ENCODE measurements at regions not wholly inside any gene's neighbourhood (a gene's known extent, or its start where the extent isn't known, plus 50 kb on each side); places are given as distances from the start of the nearest gene placed in this dataset.
A peak's percentile ranks its signal among the peaks of the same experiment; 100 is the strongest.

GRCh38 chr4:17064959-17065358, 166.5 kb upstream of the LDB2 start:
- WGBS, 4 donors: 66 to 74% (median 71%) methylated on average over 4 of the region's 4 CpGs
- no peaks in the 10 kb centered on the region for H3K9me3 ChIP-seq (replicated peaks in 1 of 3)
- no peaks in the 10 kb centered on the region for H3K27me3 ChIP-seq
- intact Hi-C loops (cut with DNase I): no loop called here
- no peak for DNase-seq
- no peak overlapping the region for H3K4me3 ChIP-seq
- TF ChIP-seq CTCF (IDR thresholded peaks at IDR 0.05): no peak
- TF ChIP-seq POLR2A (IDR thresholded peaks at IDR 0.05): no peak
- H3K36me3 ChIP-seq (replicated peaks in 1 of 2): no peaks in the 10 kb centered on the region
- no peak overlapping the region for H3K27ac ChIP-seq
- H3K4me1 ChIP-seq (replicated peaks in 1 of 2): no peaks in the 10 kb centered on the region

- intact Hi-C loops (cut with DNase I): no loop called here
- Histone ChIP-seq H3K9me3 (replicated peaks in 1 of 3) (no peaks in the 10 kb centered on the region), H3K36me3 (replicated peaks in 1 of 2) (no peaks in the 10 kb centered on the region), H3K27ac (no peak overlapping the region), H3K4me3 (no peak overlapping the region), H3K4me1 (replicated peaks in 1 of 2) (no peaks in the 10 kb centered on the region), H3K27me3 (no peaks in the 10 kb centered on the region)
- 48 to 67% (median 55%) methylated on average over 3 of the region's 3 CpGs for WGBS, 4 donors
- TF ChIP-seq CTCF (IDR thresholded peaks at IDR 0.05) (no peak), POLR2A (IDR thresholded peaks at IDR 0.05) (no peak)
- DNase-seq: no peak
Observed at GRCh38 chr4:17063888-17064287, 165.4 kb upstream of the LDB2 start.

- WGBS, 4 donors: 93 to 98% (median 93%) methylated on average over 4 of the region's 4 CpGs
- no peak for DNase-seq
- H3K27me3 ChIP-seq: no peaks in the 10 kb centered on the region
- H3K4me1 ChIP-seq (replicated peaks in 1 of 2): no peaks in the 10 kb centered on the region
- H3K36me3 ChIP-seq (replicated peaks in 1 of 2): no peaks in the 10 kb centered on the region
- TF ChIP-seq CTCF (IDR thresholded peaks at IDR 0.05) (no peak), POLR2A (IDR thresholded peaks at IDR 0.05) (no peak)
- H3K4me3 ChIP-seq: no peak overlapping the region
- intact Hi-C loops (cut with DNase I): no loop called here
- H3K9me3 ChIP-seq (replicated peaks in 1 of 3): no peaks in the 10 kb centered on the region
- H3K27ac ChIP-seq: no peak overlapping the region
Observed at GRCh38 chr4:17060230-17060629, 161.8 kb upstream of the LDB2 start.

- H3K27ac ChIP-seq: peak overlapping the region in 1 of 5 donors; percentile 17
- TF ChIP-seq CTCF (IDR thresholded peaks at IDR 0.05) (no peak), POLR2A (IDR thresholded peaks at IDR 0.05) (no peak)
- intact Hi-C loops (cut with DNase I): no loop called here
- no peak for DNase-seq
- H3K4me1 ChIP-seq (replicated peaks in 1 of 2): no peaks in the 10 kb centered on the region
- H3K4me3 ChIP-seq: no peak overlapping the region
- 56 to 63% (median 60%) methylated on average over 10 of the region's 10 CpGs for WGBS, 4 donors
- no peaks in the 10 kb centered on the region for H3K27me3 ChIP-seq
- H3K9me3 ChIP-seq (replicated peaks in 1 of 3): no peaks in the 10 kb centered on the region
- no peaks in the 10 kb centered on the region for H3K36me3 ChIP-seq (replicated peaks in 1 of 2)
Observed at GRCh38 chr4:17058916-17059741, 160.7 kb upstream of the LDB2 start.
